DOHH2 (cell line): ENCODE measurements at regions not wholly inside any gene's neighbourhood (a gene's known extent, or its start where the extent isn't known, plus 50 kb on each side); places are given as distances from the start of the nearest gene placed in this dataset.

ENCODE experiments used
- EZH2phosphoT487 ChIP-seq: fragments of 200-600 bp; sonication (generic); IDR thresholded peaks from 2 replicates; pipeline ENCODE4 v1.6.1; 2017; ENCODE audit warnings: borderline replicate concordance, mild to moderate bottlenecking, antibody characterized with exemption, low read length, moderate library complexity, mixed read lengths
- TF ChIP-seq, protein P1 (sequence below): fragments of 200-600 bp; sonication (generic); IDR thresholded peaks from one replicate; pipeline ENCODE4 v1.5.1; 2014; ENCODE audit warnings: antibody characterized with exemption, mild to moderate bottlenecking, low read depth, low read length; ENCODE audit not compliant: poor library complexity, severe bottlenecking

DNA sequence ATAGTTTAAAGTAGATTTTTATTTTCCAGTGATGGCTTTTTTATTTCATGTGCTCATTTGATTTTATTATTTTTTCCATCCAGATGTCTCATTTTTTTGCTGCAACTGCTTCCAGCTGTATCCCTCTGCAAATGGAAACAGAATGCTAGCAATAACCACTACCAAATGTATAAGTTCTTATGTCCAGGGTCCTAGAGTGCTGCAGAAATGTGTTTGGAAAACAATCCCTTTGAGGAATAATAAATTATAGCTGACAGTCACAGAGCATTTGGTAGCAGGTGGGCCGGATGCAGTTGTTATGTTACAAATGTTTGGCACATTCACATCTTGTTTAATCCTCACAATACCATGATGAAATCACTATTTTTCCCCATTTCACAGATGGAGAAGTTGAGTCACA, 300.7 kb upstream of the PDGFD start:
- TF ChIP-seq, protein P1, sequence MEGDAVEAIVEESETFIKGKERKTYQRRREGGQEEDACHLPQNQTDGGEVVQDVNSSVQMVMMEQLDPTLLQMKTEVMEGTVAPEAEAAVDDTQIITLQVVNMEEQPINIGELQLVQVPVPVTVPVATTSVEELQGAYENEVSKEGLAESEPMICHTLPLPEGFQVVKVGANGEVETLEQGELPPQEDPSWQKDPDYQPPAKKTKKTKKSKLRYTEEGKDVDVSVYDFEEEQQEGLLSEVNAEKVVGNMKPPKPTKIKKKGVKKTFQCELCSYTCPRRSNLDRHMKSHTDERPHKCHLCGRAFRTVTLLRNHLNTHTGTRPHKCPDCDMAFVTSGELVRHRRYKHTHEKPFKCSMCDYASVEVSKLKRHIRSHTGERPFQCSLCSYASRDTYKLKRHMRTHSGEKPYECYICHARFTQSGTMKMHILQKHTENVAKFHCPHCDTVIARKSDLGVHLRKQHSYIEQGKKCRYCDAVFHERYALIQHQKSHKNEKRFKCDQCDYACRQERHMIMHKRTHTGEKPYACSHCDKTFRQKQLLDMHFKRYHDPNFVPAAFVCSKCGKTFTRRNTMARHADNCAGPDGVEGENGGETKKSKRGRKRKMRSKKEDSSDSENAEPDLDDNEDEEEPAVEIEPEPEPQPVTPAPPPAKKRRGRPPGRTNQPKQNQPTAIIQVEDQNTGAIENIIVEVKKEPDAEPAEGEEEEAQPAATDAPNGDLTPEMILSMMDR = no peak
- TF ChIP-seq EZH2phosphoT487 = no peak
